Astrocyte (in vitro differentiated cells and primary cell): ENCODE measurements at regions not wholly inside any gene's neighbourhood (a gene's known extent, or its start where the extent isn't known, plus 50 kb on each side); places are given as distances from the start of the nearest gene placed in this dataset.

Experiments
- EZH2 ChIP-seq: IDR thresholded peaks from 2 replicates; pipeline ENCODE4 v1.6.1; 2012; ENCODE audit warnings: mild to moderate bottlenecking, low read length, inconsistent platforms; ENCODE audit not compliant: insufficient read depth
- TF ChIP-seq, protein P1 (sequence below): IDR thresholded peaks from 2 replicates; pipeline ENCODE4 v1.5.1; 2011; ENCODE audit warnings: low read depth, mild to moderate bottlenecking, inconsistent platforms, low read length, moderate library complexity; ENCODE audit not compliant: insufficient read depth

DNA sequence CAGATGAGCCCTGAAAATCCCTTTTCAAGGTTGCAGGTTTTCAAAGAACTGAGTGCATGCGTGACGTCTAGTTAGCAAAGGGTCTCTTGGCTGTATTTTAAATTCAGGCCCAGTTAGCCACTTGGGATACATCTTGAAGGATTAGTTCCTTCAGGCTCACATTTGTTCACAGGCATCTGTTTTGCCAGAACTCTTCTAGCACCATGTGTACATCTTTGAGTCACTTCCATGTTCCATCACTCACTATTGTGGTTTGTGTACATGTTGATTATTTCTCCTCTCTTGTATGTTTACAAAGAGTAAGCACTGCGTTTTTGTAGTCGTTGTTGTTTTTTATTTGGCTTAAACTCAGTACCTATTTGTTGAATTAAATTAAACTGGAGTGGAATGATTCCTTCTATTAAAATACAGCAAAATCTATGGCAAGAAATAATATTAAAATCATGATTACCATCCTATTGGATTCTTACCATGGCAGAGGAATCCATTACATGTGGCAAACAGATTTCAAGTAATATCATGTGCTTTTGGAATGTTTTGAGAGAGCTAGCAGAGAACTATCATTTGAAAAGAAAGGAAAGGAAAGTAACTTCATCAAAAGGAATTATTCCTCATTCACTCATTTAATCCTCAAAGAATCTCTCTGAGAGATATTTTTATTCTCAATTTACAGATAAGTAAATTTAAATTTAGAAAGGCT, 438.9 kb upstream of the FAR2 start:
- TF ChIP-seq, protein P1, sequence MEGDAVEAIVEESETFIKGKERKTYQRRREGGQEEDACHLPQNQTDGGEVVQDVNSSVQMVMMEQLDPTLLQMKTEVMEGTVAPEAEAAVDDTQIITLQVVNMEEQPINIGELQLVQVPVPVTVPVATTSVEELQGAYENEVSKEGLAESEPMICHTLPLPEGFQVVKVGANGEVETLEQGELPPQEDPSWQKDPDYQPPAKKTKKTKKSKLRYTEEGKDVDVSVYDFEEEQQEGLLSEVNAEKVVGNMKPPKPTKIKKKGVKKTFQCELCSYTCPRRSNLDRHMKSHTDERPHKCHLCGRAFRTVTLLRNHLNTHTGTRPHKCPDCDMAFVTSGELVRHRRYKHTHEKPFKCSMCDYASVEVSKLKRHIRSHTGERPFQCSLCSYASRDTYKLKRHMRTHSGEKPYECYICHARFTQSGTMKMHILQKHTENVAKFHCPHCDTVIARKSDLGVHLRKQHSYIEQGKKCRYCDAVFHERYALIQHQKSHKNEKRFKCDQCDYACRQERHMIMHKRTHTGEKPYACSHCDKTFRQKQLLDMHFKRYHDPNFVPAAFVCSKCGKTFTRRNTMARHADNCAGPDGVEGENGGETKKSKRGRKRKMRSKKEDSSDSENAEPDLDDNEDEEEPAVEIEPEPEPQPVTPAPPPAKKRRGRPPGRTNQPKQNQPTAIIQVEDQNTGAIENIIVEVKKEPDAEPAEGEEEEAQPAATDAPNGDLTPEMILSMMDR: no peak
- no peak for TF ChIP-seq EZH2
